ENCODE measurements at regions not wholly inside any gene's neighbourhood (a gene's known extent, or its start where the extent isn't known, plus 50 kb on each side); places are given as distances from the start of the nearest gene placed in this dataset.

GRCh38 chr1:181327796-181328195, 155.5 kb upstream of the CACNA1E start:
- DNase-seq (ENCODE audit: low spot score) = no peak

- DNase-seq (ENCODE audit: low spot score) = no peak
Observed at GRCh38 chr1:181334724-181335123, 148.6 kb upstream of the CACNA1E start.

GRCh38 chr1:181335631-181336030, 147.7 kb upstream of the CACNA1E start:
- no peak for DNase-seq (ENCODE audit: low spot score)

GRCh38 chr1:181341026-181341632, 142.2 kb upstream of the CACNA1E start:
- DNase-seq (ENCODE audit: low spot score) = no peak

GRCh38 chr1:181344091-181344490, 139.2 kb upstream of the CACNA1E start:
- no peak for DNase-seq (ENCODE audit: low spot score)

GRCh38 chr1:181345146-181345545, 138.2 kb upstream of the CACNA1E start:
- DNase-seq (ENCODE audit: low spot score) = no peak

GRCh38 chr1:181347495-181348390, 135.6 kb upstream of the CACNA1E start:
- DNase-seq (ENCODE audit: low spot score) = no peak

GRCh38 chr1:181349512-181349911, 133.8 kb upstream of the CACNA1E start:
- no peak for DNase-seq (ENCODE audit: low spot score)

- no peak for DNase-seq (ENCODE audit: low spot score)
Observed at GRCh38 chr1:181350131-181350530, 133.2 kb upstream of the CACNA1E start.

- no peak for DNase-seq (ENCODE audit: low spot score)
Observed at GRCh38 chr1:181351740-181352139, 131.6 kb upstream of the CACNA1E start.

GRCh38 chr1:181352695-181353094, 130.6 kb upstream of the CACNA1E start:
- DNase-seq (ENCODE audit: low spot score) = no peak

GRCh38 chr1:181353526-181353925, 129.8 kb upstream of the CACNA1E start:
- no peak for DNase-seq (ENCODE audit: low spot score)

- DNase-seq (ENCODE audit: low spot score) = no peak
Observed at GRCh38 chr1:181354865-181355264, 128.5 kb upstream of the CACNA1E start.

- no peak for DNase-seq (ENCODE audit: low spot score)
Observed at GRCh38 chr1:181356505-181357340, 126.6 kb upstream of the CACNA1E start.

- DNase-seq (ENCODE audit: low spot score) = no peak
Observed at GRCh38 chr1:181359012-181359411, 124.3 kb upstream of the CACNA1E start.

- no peak for DNase-seq (ENCODE audit: low spot score)
Observed at GRCh38 chr1:181364801-181365200, 118.5 kb upstream of the CACNA1E start.

GRCh38 chr1:181366910-181367309, 116.4 kb upstream of the CACNA1E start:
- DNase-seq (ENCODE audit: low spot score) = no peak

- no peak for DNase-seq (ENCODE audit: low spot score)
Observed at GRCh38 chr1:181369416-181369815, 113.9 kb upstream of the CACNA1E start.

GRCh38 chr1:181383695-181384094, 99.6 kb upstream of the CACNA1E start:
- DNase-seq (ENCODE audit: low spot score) = no peak

- DNase-seq (ENCODE audit: low spot score) = no peak
Observed at GRCh38 chr1:181386340-181386739, 97.0 kb upstream of the CACNA1E start.

- DNase-seq (ENCODE audit: low spot score) = no peak
Observed at GRCh38 chr1:181386951-181387350, 96.4 kb upstream of the CACNA1E start.

- DNase-seq (ENCODE audit: low spot score) = no peak
Observed at GRCh38 chr1:181387702-181388101, 95.6 kb upstream of the CACNA1E start.

All from ureter (tissue), 1 donor.